ENCODE measurements at regions not wholly inside any gene's neighbourhood (a gene's known extent, or its start where the extent isn't known, plus 50 kb on each side); places are given as distances from the start of the nearest gene placed in this dataset.

- TF ChIP-seq ZNF621 (tag by site-specific recombination; IDR thresholded peaks at IDR 0.05), result no peak
- TF ChIP-seq ZSCAN16 (tag by site-specific recombination; IDR thresholded peaks at IDR 0.05), result no peak
- TF ChIP-seq ZNF544 (tag by site-specific recombination; IDR thresholded peaks at IDR 0.05), result no peak
- TF ChIP-seq ZNF214 (tag by site-specific recombination; IDR thresholded peaks at IDR 0.05; ENCODE audit: borderline replicate concordance), result no peak
- no peak for TF ChIP-seq HOXA7 (CRISPR knock-in tag; IDR thresholded peaks at IDR 0.05; ENCODE audit: borderline replicate concordance)
- no peak for TF ChIP-seq ZBTB20 (tag by site-specific recombination; IDR thresholded peaks at IDR 0.05)
- TF ChIP-seq ZNF48 (tag by site-specific recombination; IDR thresholded peaks at IDR 0.05), result no peak
- TF ChIP-seq GLI4 (tag by site-specific recombination; IDR thresholded peaks at IDR 0.05), result no peak
- TF ChIP-seq ZBTB26 (tag by site-specific recombination; optimal IDR thresholded peaks at IDR 0.05), result no peak
- no peak for TF ChIP-seq REPIN1 (tag by site-specific recombination; IDR thresholded peaks at IDR 0.05; ENCODE audit: low read depth)
These were observed 67.8 kb downstream of the MAF start (continued) for GRCh38 chr16:79532785-79533184.

- no peaks in the 10 kb centered on the region for H3K4me1 ChIP-seq (ENCODE audit: control insufficient read depth, insufficient read depth, low read length)
- H3K9me3 ChIP-seq (ENCODE audit: control insufficient read depth, insufficient read depth, low read depth, low read length), result no peaks in the 10 kb centered on the region
- POLR2A ChIA-PET, result no interaction called here
- TF ChIP-seq ZNF155 (tag by site-specific recombination; IDR thresholded peaks at IDR 0.05), result no peak
- TF ChIP-seq ZNF148 (tag by site-specific recombination; IDR thresholded peaks at IDR 0.05; ENCODE audit: borderline replicate concordance), result no peak
- TF ChIP-seq ZNF223 (tag by site-specific recombination; IDR thresholded peaks at IDR 0.05), result no peak
- no peak for TF ChIP-seq ZNF202 (tag by site-specific recombination; IDR thresholded peaks at IDR 0.05; ENCODE audit: borderline replicate concordance)
- TF ChIP-seq ZNF146 (tag by site-specific recombination; IDR thresholded peaks at IDR 0.05), result no peak
- TF ChIP-seq SETDB1 (IDR thresholded peaks at IDR 0.05; ENCODE audit: insufficient read length, low read length), result no peak
- TF ChIP-seq ZNF132 (tag by site-specific recombination; IDR thresholded peaks at IDR 0.05; ENCODE audit: borderline replicate concordance), result no peak
- no peak for TF ChIP-seq ZNF707 (tag by site-specific recombination; IDR thresholded peaks at IDR 0.05)
- TF ChIP-seq FEZF1 (tag by site-specific recombination; IDR thresholded peaks at IDR 0.05), result no peak
- no peak for TF ChIP-seq ZBTB1 (tag by site-specific recombination; IDR thresholded peaks at IDR 0.05)
- TF ChIP-seq ZNF311 (tag by site-specific recombination; IDR thresholded peaks at IDR 0.05; ENCODE audit: borderline replicate concordance), result no peak
- no peak for TF ChIP-seq ZNF549 (tag by site-specific recombination; IDR thresholded peaks at IDR 0.05)
- TF ChIP-seq BCL11B (tag by site-specific recombination; IDR thresholded peaks at IDR 0.05; ENCODE audit: low read depth), result no peak
- no peak for TF ChIP-seq REST (tag by site-specific recombination; IDR thresholded peaks at IDR 0.05)
- no peaks in the 10 kb centered on the region for H3K36me3 ChIP-seq (ENCODE audit: control insufficient read depth in 2 of 2, insufficient read depth in 1 of 2, low read length in 2 of 2)
- CTCF ChIA-PET, result no interaction called here
- H3K4me3 ChIP-seq (ENCODE audit: low read depth, low read length), result no peak overlapping the region
- H3K27ac ChIP-seq (ENCODE audit: extremely low read depth, low read depth, low read length), result no peak overlapping the region
These were observed 68.3 kb downstream of the MAF start for GRCh38 chr16:79532273-79532672.

All from HEK293 (cell line).